ENCODE measurements at regions not wholly inside any gene's neighbourhood (a gene's known extent, or its start where the extent isn't known, plus 50 kb on each side); places are given as distances from the start of the nearest gene placed in this dataset.
"Not testable (repeated sequence)": the region's sequence is repeated elsewhere in the genome, so short reads cannot be mapped to it uniquely, and the experiment has no call there.

DNA sequence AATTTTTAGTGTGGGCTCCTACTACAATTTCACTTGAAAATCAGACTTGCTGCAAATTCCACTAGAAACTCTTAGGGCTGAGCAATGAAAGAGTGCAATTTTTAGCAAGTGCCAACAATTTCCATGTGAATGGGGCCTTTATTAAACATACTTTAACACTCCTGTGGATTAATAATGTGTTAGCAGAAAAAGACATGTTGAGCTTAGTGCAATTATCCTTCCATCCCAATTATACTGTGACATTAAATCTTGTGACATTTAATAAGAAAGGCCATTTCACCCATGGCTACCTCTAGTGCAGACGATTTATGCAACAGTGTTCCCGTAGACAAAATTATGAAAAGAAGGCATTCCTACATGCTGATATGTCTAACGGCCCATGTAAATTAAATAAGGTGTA is 639.7 kb downstream of the STK39 start:
- DNase-seq (ENCODE audit: low read depth in 3 of 3, low spot score in 2 of 3), result no peak

DNA sequence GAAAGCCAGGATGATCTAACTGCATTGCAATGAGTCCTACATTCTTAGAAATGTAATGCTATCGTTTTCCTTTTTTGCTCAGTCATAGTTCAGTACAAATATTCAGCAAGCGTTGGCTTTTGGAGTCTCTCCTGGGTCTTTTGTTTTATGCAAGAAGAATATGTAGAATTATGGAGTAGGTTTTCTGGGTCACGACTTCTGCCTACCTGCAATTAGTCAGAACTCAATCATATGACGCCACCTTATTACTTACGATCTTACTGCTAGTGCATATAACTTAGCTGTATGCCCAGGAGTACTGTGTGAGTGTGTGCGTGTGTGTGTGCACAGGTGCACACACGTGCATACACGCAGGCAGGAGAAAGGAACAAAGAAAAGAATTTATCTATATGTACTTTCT is 640.2 kb downstream of the STK39 start:
- DNase-seq (ENCODE audit: low read depth in 3 of 3, low spot score in 2 of 3), result no peak

DNA sequence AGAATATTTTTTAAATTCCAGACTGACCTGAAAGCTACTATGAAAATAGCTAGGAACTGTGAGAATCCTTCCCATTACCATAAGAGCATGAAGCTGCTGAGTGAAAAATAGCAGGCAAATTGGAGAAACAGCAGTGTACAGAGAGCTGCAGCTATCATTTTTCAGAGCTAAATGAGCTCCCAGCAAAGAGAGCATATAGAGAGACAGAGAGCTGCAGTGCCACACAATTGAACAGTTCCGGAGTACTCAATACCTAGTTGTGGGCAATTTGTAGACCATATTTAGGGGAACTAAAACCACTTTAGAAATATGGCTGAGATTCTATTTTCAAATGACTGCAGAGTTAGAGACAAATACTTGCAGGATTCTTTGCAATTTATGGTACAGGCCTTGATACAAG is 645.3 kb downstream of the STK39 start:
- DNase-seq (ENCODE audit: low read depth in 3 of 3, low spot score in 2 of 3), result no peak

DNA sequence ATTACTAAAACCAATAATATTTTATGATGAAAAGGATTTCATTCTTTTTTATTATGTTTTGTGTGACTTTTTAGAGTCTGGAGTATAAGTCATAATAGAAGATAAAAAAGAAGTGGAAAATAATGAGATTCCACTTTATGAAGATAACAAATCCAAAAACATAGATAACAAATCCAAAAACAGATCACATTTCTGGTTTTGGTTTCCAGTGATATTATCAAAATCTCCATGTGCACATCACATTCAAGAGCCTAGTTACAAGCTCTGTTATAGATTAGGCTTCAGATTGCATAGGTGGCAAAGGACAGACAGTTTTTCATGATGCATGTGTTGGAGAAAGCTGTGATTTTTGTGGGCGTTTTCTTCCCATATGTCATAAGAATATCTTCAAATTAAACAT is 648.2 kb downstream of the STK39 start:
- no peak for DNase-seq (ENCODE audit: low read depth in 3 of 3, low spot score in 2 of 3)

DNA sequence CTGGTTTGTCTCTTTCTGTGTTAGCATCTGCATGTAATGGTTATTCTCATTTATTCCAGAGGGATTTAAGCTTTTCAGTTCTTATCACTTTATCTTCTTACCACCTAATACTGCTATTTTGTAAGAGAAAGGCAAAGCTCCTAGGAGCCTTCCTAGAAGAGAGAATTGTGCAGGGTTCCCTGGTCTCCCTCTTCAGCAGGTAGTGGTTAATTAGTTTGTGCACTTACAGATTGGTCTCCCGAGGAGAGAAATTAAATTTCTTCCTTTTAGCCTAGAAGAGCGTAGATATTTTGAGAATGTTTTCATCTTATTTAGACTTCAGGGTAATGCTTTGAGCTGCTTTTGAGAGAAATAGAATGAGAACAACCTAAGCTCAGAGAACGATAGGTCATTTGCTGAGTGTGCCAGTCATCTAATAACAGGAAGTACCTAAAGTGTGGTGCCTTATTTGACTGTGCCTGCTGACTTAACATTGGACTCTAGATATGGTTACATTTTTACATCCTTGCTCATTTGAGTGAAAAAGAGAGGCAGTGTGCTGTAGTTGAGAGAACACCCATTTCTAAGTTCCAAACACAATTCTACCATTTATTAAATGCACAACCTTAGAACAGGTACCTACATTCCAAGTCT is 651.4 kb downstream of the STK39 start:
- no peak for DNase-seq (ENCODE audit: low read depth in 3 of 3, low spot score in 2 of 3)

DNA sequence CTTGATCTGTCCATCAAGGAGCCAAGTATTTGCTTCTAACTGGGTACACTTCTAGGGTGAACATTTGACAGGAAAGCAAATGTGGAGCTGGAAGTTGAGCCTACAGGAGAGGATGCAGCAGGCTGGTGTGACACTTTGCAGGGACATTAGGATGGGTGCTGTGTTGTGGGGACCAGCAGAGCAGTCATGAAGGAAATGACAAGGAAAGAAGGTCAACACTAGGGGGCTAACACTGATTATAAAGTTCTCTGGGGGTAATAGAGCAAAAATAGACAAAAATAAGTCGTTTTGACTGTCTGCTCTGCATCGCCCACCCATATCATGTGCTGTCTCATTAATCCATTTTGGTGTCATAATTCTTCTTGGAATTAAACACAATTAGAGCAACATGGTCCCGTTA is 652.4 kb downstream of the STK39 start:
- DNase-seq (ENCODE audit: low read depth in 3 of 3, low spot score in 2 of 3), result no peak

DNA sequence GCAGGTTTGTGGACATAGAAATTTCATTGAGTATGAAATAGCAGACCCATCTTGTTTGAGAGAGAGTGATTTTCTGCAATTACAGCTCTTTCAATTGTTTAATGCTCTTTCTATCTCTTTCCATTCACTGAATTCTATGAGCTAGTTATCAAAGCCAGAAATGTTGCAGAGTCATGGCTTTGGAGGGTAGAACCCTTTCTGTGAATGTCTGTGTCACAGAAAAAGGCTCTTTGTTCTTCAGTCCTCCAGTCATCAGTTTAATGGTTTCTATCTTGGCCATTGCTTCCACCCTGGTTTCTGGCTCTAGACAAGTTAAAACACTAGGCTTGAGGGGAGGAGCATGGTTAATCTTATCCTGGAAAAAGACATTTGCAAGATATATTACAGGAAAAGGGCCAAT is 655.0 kb downstream of the STK39 start:
- DNase-seq (ENCODE audit: low read depth in 3 of 3, low spot score in 2 of 3), result no peak

DNA sequence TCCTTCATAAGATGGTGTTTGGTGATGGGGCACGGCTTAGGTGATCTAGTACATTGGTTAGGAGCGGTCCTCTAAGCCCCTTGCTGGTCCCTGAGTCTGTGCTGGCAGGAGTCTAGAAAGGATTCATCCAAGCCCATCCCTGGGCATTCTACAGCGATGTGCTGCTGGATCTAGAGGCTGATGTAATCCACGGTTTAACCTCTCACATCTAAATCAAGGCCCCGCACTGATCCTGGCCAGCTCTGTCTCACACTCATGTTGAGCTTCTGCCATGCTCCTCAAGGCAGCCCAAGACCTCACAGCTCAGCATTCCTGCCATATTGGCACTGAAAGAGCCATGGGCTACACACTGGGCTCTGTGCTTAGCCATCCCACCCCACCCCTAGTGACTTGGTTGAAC is 664.8 kb downstream of the STK39 start:
- DNase-seq (ENCODE audit: low read depth in 3 of 3, low spot score in 2 of 3), result no peak

DNA sequence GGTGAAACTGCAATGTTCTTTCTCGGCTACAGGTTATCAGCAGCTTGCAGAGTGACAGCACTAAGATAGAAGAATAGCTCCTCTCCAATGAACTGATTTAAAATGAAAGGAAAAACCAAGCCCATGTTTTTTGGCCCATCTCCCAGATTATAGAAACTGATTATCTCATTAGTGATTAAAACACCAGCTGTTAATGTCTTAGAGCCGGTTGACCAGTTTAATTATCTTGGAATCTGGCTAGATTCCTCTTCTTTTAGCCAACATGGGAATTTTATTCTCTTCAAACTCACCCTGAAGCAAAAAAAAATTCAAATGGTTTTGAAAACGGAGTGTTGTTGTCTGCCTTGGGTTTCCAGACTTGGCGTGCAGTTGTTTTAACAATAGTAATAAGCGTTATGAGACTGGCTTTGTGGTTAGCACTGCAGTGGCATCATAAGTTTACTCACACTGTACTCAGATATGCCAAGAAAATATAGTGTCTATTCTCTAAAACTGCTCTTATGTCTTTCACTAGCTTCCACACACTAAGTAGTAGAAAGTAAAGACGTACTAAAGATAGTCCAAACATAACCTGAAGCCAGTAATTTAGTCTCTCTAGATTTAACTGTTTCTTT is 665.3 kb downstream of the STK39 start:
- no peak for DNase-seq (ENCODE audit: low read depth in 3 of 3, low spot score in 2 of 3)

DNA sequence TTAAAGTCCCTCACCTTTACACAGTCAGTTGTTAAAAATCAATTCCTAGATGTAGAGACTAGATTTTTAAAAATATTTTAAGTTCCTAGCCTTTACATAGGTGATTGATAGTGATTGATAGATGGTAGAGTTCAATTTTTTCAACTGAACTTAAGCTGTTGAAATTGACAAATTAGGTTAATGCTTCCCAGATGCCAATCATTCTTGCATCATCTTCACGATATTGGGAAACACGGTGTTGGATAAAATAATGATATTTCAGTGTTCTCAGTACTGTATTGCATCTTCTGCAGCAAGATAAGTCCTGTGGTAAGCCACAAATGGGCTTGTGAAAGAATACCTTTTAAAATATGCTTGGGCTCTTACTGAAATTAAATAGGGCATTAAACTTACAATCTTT is 667.6 kb downstream of the STK39 start:
- no peak for DNase-seq (ENCODE audit: low read depth in 3 of 3, low spot score in 2 of 3)

DNA sequence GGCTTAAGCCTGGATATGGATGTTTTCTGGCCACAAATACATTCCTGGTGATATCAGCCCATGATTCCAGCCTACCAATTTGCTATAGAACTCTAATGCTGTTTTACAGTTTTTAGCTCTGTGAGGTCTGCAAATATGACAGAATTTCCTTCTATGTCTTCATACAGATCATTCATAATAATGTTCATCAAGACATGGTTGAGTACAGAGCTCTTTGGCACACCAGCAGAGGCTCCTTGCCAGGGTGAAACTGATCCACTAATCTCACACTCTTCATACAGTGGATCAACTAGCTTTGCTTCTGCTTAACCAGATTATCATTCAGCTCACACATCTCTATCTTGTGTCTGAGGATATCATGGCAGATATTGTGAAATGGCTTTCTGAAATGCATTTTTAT is 672.1 kb downstream of the STK39 start:
- DNase-seq (ENCODE audit: low read depth in 3 of 3, low spot score in 2 of 3), result no peak

DNA sequence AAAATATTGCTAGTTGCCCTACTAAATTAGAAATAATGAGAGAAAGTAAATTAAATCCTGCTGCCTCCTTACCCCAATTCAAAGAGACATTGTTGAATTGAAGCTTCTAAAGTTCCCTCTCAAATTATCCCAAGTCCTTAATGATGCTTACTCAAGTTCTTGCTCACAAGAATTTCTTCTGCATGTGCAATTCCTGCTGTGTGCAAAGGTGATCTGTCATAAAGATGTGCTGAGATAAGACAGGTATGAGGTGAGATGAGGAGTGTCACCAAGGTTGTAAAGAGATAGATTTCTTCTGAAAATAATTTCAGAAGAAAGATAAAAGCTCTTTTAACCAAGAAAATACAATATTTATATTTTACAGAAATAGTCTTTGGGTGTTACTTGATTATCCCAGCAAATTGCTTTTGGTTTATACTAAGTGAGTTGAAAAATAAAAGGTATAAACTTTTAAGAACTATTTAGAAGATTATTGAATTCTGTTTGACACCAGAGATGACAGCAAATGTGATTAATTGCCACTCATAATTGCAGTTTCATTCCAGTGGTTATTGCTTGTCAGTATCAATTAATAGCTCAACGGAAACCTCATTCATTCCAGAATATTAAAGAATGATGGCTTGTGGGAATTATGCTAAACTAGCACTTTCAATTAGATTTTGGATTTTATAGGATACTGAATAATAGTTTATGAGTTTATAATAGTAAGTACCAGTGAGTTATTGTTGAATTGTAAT is 674.3 kb downstream of the STK39 start:
- DNase-seq (ENCODE audit: low read depth in 3 of 3, low spot score in 2 of 3), result no peak

DNA sequence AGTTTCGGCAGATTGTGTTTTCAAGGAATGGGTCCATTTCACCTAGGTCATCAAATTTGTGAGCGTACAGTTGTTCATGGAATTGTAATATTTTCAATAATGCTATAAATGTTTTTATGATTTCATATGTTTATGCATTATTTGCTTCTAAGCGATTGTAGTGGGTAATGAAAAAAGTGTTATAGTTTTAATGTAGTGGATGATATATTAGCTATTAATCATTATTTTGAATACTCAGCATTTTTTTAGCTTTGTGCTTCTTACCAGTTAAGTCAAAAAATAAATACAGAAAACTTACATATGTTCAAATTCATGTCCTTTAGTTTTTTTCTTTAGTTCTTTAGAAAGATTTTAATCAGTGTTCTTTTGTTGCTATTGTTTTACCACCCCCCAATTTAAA is 677.0 kb downstream of the STK39 start:
- DNase-seq (ENCODE audit: low read depth in 3 of 3, low spot score in 2 of 3), result no peak

DNA sequence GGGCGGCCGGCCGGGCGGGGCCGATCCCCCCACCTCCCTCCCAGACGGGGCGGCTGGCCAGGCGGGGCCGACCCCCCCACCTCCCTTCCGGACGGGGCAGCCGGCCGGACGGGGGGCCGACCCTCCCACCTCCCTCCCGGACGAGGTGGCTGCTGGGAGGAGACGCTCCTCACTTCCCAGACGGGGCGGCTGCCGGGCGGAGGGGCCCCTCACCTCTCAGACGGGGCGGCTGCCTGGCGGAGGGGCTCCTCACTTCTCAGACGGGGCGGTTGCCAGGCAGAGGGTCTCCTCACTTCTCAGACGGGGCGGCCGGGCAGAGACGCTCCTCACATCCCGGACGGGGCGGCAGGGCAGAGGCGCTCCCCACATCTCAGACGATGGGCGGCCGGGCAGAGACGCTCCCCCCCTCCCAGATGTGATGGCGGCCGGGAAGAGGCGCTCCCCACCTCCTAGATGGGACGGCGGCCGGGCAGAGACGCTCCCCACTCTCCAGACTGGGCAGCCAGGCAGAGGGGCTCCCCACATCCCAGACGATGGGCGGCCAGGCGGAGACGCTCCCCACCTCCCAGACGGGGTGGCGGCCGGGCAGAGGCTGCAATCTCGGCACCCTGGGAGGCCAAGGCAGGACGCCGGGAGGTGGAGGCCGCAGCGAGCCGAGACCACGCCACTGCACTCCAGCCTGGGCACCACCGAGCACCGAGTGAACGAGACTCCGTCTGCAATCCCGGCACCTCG is 675.8 kb downstream of the XIRP2 start:
- DNase-seq (ENCODE audit: low read depth in 3 of 3, low spot score in 2 of 3), result not testable (repeated sequence)

DNA sequence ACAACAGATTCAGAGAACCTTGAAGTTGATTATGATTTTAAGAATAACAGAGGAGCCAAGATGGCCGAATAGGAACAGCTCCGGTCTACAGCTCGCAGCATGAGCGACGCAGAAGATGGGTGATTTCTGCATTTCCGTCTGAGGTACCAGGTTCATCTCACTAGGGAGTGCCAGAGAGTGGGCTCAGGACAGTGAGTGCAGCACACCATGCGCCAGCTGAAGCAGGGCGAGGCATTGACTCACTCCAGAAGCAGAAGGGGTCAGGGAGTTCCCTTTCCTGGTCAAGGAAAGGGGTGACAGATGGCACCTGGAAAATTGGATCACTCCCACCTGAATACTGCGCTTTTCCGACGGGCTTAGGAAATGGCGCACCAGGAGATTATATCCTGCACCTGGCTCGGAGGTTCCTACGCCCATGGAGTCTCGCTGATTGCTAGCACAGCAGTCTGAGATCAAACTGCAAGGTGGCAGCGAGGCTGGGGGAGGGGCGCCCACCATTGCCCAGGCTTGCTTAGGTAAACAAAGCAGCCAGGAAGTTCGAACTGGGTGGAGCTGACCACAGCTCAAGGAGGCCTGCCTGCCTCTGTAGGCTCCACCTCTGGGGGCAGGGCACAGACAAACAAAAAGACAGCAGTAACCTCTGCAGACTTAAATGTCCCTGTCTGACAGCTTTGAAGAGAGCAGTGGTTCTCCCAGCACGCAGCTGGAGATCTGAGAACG is 670.2 kb downstream of the XIRP2 start:
- not testable (repeated sequence) for DNase-seq (ENCODE audit: low read depth in 3 of 3, low spot score in 2 of 3)

DNA sequence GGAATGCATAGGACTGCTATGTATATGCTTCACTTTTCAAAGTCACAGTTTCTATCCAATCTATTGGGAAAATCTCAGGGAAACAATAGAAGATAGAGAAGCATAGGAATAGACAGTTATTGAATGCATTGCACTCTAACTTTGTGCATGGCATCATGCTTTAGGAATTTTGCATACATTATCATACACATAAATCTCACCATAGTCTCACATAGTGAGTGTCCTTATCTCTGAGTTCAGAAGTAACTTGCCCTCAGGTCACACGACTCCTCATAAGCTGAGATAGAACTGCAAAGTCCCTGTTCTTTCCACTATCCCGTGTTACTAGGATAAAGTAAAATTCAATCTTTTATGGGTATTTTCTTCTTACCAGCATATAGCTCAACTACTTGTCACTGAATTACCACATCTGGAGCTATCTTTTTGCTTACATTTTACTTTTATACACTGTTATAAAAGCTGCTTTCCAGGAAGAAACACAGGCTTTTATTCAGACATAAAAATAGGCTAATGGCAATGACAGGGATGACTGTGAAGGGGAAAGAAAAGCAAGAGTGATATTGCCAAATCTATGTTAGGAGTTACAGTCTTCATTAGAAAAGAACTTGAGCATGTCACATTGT is 666.9 kb downstream of the XIRP2 start:
- no peak for DNase-seq (ENCODE audit: low read depth in 3 of 3, low spot score in 2 of 3)

DNA sequence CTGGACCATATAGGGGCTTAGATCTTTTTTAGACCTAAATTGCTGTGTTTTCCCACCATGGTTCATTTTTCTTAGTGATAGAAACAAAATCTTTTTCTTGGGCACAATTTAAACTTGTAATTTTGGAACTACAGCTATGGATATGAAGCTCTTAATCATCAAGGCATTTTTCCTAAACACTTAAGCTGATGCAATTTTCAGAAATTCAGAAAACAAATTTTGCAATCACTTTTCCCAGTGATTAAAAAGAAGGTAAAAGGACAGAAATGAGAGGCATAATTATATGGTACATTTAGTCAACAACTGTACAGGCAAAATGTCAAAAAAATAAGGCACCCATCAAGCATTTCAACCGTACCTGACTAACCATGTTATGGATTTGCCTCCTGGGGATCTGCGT is 665.4 kb downstream of the XIRP2 start:
- no peak for DNase-seq (ENCODE audit: low read depth in 3 of 3, low spot score in 2 of 3)

DNA sequence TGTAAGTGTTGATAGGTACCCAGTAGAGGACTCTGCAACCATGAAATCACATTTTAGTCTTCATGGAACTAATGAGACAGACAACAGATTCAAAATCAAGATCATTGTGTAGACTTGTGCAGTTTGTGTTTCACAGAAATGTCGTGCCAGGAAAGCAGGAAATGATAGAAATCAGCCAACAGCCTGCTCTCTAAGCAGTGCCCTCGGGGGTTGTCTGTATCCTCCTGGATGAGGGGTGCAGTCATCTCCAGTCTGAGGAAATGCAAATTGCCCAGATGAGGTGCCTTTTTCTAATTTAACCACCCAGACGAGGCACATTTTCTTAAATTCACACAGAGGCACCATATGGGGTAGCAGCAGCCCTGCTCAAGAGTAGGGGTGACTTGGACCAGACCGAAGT is 663.1 kb downstream of the XIRP2 start:
- no peak for DNase-seq (ENCODE audit: low read depth in 3 of 3, low spot score in 2 of 3)

DNA sequence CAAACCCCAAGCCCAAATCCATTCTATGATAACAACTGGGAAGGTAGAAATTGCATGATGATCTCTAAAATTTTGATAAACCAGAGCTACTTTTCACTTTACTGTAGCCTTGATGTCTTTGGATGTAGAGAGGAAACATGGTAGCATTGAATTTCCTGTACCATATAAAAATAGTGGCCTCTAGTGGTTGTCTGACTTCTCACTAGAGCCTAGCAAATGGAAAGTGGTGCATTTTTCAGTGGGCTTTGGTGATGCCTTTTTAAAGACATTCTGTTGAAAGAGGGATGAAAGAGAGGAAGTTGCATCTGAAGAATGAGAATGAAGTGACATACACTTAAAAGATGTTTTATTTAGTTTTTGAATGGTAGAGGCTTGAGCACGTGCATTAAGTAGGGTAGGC is 662.2 kb downstream of the XIRP2 start:
- no peak for DNase-seq (ENCODE audit: low read depth in 3 of 3, low spot score in 2 of 3)

DNA sequence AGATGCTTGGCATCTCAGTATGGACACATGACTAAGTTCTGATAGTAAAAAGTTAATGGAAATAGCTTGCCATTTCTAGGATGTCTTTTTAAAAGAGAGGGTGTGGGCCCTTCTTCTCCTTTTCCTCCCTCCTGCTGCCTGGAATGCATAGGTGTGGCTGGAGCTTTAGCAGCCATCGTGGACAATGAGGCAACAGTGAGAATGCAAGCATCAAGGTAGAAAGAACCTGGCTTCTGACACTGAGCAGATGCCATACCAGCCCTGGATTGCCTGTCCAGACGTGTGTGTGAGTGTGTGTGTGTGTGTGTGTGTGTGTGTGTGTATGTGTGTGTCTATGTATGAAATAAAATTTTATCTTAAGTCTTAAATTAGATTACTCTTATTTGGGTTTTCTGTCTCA is 660.1 kb downstream of the XIRP2 start:
- DNase-seq (ENCODE audit: low read depth in 3 of 3, low spot score in 2 of 3), result no peak

DNA sequence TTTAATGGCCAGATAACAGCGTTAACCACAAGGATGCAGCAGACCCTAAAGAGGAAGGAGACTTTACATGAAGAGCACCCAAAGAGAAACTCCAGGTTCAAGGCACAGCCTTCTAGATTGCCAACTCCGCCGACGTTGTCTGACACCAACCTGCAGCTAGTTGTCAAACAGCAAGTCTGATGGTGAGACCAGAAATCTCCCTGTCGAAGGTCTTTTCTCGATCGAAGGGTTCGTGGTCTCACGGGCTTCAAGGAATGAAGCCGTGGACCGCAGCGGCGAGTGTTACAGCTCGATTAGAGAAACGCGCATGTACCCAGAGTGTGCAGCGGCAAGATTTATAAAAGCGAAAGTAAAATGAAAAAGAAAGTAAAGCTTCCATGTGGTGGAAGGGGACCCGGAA is 656.3 kb downstream of the XIRP2 start:
- DNase-seq (ENCODE audit: low read depth in 3 of 3, low spot score in 2 of 3), result no peak

Data from right renal cortex interstitium (tissue), 3 donors.